Ishikawa (cell line): ENCODE measurements at regions not wholly inside any gene's neighbourhood (a gene's known extent, or its start where the extent isn't known, plus 50 kb on each side); places are given as distances from the start of the nearest gene placed in this dataset.

ENCODE experiments used
- CEBPB ChIP-seq: IDR thresholded peaks from 2 replicates; pipeline ENCODE4 v1.6.1; 2012
- CREB1 ChIP-seq: IDR thresholded peaks from 2 replicates; pipeline ENCODE4 v1.6.1; 2012; ENCODE audit warnings: low read depth
- EGR1 ChIP-seq: IDR thresholded peaks from 2 replicates; pipeline ENCODE4 v1.6.1; 2012
- EP300 ChIP-seq: IDR thresholded peaks from 2 replicates; pipeline ENCODE4 v1.6.1; 2012; ENCODE audit warnings: borderline replicate concordance
- FOXM1 ChIP-seq: IDR thresholded peaks from 2 replicates; pipeline ENCODE4 v1.6.1; 2012; ENCODE audit warnings: low read depth, borderline replicate concordance
- NFIC ChIP-seq: IDR thresholded peaks from 2 replicates; pipeline ENCODE4 v1.6.1; 2012
- RAD21 ChIP-seq: IDR thresholded peaks from 2 replicates; pipeline ENCODE4 v1.6.1; 2012; ENCODE audit warnings: low read depth
- TAF1 ChIP-seq: IDR thresholded peaks from 2 replicates; pipeline ENCODE4 v1.6.1; 2012; ENCODE audit warnings: low read depth, mild to moderate bottlenecking
- TCF12 ChIP-seq: IDR thresholded peaks from 2 replicates; pipeline ENCODE4 v1.6.1; 2012; ENCODE audit warnings: low read depth
- TEAD4 ChIP-seq: IDR thresholded peaks from 2 replicates; pipeline ENCODE4 v1.6.1; 2012
- YY1 ChIP-seq: IDR thresholded peaks from 2 replicates; pipeline ENCODE4 v1.6.1; 2012; ENCODE audit warnings: low read depth
- ZBTB7A ChIP-seq: IDR thresholded peaks from 2 replicates; pipeline ENCODE4 v1.6.1; 2012; ENCODE audit warnings: low read depth
- TF ChIP-seq, protein P1 (sequence below): IDR thresholded peaks from 2 replicates; pipeline ENCODE4 v1.6.1; 2012; ENCODE audit warnings: low read depth, mild to moderate bottlenecking
- TF ChIP-seq, protein P2 (sequence below): IDR thresholded peaks from 2 replicates; pipeline ENCODE4 v1.6.1; 2012
- TF ChIP-seq, protein P3 (sequence below): IDR thresholded peaks from 2 replicates; pipeline ENCODE4 v1.6.1; 2012

- TF ChIP-seq, protein P1, sequence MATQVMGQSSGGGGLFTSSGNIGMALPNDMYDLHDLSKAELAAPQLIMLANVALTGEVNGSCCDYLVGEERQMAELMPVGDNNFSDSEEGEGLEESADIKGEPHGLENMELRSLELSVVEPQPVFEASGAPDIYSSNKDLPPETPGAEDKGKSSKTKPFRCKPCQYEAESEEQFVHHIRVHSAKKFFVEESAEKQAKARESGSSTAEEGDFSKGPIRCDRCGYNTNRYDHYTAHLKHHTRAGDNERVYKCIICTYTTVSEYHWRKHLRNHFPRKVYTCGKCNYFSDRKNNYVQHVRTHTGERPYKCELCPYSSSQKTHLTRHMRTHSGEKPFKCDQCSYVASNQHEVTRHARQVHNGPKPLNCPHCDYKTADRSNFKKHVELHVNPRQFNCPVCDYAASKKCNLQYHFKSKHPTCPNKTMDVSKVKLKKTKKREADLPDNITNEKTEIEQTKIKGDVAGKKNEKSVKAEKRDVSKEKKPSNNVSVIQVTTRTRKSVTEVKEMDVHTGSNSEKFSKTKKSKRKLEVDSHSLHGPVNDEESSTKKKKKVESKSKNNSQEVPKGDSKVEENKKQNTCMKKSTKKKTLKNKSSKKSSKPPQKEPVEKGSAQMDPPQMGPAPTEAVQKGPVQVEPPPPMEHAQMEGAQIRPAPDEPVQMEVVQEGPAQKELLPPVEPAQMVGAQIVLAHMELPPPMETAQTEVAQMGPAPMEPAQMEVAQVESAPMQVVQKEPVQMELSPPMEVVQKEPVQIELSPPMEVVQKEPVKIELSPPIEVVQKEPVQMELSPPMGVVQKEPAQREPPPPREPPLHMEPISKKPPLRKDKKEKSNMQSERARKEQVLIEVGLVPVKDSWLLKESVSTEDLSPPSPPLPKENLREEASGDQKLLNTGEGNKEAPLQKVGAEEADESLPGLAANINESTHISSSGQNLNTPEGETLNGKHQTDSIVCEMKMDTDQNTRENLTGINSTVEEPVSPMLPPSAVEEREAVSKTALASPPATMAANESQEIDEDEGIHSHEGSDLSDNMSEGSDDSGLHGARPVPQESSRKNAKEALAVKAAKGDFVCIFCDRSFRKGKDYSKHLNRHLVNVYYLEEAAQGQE: no peak
- TF ChIP-seq EGR1: no peak
Measured at GRCh38 chr2:6506361-6506794, 359.3 kb downstream of the CMPK2 start.

GRCh38 chr2:6506859-6507258 lies 358.8 kb downstream of the CMPK2 start:
- no peak for TF ChIP-seq YY1

DNA sequence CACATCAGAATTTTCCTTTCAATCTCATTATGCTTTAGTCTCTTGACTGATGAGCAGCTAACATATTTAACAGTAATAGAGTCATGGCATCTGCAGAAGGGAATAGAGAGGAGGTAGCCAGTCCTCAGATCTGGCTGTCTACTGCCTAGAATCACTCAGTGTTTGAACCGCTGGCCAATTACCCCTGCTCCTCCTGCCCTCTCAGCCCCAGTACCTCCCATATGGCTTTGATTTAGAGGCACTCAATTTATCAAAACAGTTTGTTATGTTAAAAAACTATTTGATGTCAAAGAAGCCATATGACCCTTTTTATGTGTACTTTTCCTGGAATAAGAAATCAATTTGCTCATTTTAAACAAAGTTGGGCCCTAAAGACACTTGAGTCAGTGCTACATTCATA lies 355.2 kb downstream of the CMPK2 start:
- TF ChIP-seq, protein P1: no peak
- TF ChIP-seq CREB1 (no peak), ZBTB7A (no peak), RAD21 (no peak), EP300 (no peak), CEBPB (no peak), YY1 (no peak), TCF12 (no peak), TAF1 (no peak)
- TF ChIP-seq, protein P2, sequence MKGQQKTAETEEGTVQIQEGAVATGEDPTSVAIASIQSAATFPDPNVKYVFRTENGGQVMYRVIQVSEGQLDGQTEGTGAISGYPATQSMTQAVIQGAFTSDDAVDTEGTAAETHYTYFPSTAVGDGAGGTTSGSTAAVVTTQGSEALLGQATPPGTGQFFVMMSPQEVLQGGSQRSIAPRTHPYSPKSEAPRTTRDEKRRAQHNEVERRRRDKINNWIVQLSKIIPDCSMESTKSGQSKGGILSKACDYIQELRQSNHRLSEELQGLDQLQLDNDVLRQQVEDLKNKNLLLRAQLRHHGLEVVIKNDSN: no peak
- TF ChIP-seq, protein P3, sequence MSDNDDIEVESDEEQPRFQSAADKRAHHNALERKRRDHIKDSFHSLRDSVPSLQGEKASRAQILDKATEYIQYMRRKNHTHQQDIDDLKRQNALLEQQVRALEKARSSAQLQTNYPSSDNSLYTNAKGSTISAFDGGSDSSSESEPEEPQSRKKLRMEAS: no peak

DNA sequence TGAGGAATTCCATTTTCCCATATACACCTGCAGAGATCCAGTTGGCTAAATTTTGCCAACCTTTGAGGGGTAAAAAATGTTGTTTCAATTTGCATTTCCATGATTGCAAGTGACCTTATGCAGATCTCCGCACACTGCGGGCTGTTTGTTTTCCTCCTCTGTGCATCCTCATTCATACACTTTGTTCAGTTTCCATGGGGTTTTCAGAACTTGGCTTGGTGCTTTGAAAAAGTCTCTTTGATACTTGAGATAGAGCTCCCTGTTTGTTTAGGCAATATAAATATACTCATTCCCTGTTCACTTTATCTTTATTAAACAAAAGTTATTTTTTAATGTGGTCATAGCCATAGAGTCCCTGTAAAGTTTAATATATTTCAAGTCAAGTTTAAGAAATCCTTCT lies 353.1 kb downstream of the CMPK2 start:
- no peak for TF ChIP-seq ZBTB7A
- no peak for TF ChIP-seq EGR1
- no peak for TF ChIP-seq FOXM1
- TF ChIP-seq TEAD4: no peak
- TF ChIP-seq TCF12: no peak
- TF ChIP-seq CREB1: no peak
- no peak for TF ChIP-seq YY1
- no peak for TF ChIP-seq CEBPB

DNA sequence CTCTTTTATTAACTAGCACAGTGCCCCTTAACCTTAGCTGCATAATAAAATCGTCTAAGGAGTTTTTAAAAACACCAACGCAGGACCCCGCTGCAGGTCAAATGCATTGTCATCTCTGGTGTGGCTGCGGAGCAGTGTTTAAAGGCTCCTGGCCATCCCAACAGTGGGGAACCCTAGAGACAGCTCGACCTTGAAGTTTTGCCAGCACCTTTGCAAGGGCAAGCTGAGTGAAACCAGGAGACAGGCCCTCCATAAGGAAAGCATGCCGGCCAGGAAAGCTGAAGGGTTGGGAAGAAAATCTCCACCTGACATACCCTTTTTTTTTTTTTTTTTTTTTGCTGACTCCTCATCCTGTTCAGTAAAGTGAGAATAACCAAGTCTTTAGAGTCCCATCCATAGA lies 349.0 kb downstream of the CMPK2 start:
- TF ChIP-seq ZBTB7A (no peak), EGR1 (no peak), TCF12 (no peak), CREB1 (no peak), NFIC (no peak), EP300 (no peak), YY1 (no peak), RAD21 (no peak), TAF1 (no peak), TEAD4 (no peak), FOXM1 (no peak), CEBPB (no peak)
- TF ChIP-seq, protein P2: no peak
- TF ChIP-seq, protein P1: no peak
- TF ChIP-seq, protein P3: no peak
